ENCODE measurements at regions not wholly inside any gene's neighbourhood (a gene's known extent, or its start where the extent isn't known, plus 50 kb on each side); places are given as distances from the start of the nearest gene placed in this dataset.
"Not testable (repeated sequence)": the region's sequence is repeated elsewhere in the genome, so short reads cannot be mapped to it uniquely, and the experiment has no call there.

- H3K4me2 ChIP-seq (ENCODE audit: low read depth, low read length); H4K5ac ChIP-seq (ENCODE audit: low read depth, low read length); intact Hi-C loops (cut with micrococcal nuclease); H2AFZ ChIP-seq (replicated peaks; ENCODE audit: low read length, poor library complexity); H3K27ac ChIP-seq (ENCODE audit: insufficient read depth, low read length); H2AK5ac ChIP-seq (ENCODE audit: low read depth, low read length); ATAC-seq (ENCODE audit: low read depth); H3K18ac ChIP-seq (ENCODE audit: low read depth, low read length); DNase-seq; H3K4ac ChIP-seq (ENCODE audit: low read depth, low read length); H3K27me3 ChIP-seq (ENCODE audit: control insufficient read depth, insufficient read depth, low read length); in situ Hi-C loops (cut with MboI; ENCODE audit: low sequenced_read_pairs); H3K23ac ChIP-seq (ENCODE audit: low read depth, low read length); H2BK5ac ChIP-seq (ENCODE audit: low read depth, low read length, poor library complexity, severe bottlenecking); dilution Hi-C loops (cut with HindIII; ENCODE audit: low sequenced_read_pairs, unreplicated experiment); H4K91ac ChIP-seq (ENCODE audit: insufficient read depth, low read depth, low read length); POLR2A ChIA-PET (ENCODE audit: unreplicated experiment); H3K9me1 ChIP-seq (ENCODE audit: insufficient read depth, low read length); H3K36me3 ChIP-seq (ENCODE audit: control insufficient read depth, insufficient read depth, low read length); H3K79me1 ChIP-seq (ENCODE audit: low read depth in 1 of 2, low read length in 2 of 2); H2BK15ac ChIP-seq (ENCODE audit: low read depth, low read length); CTCF ChIA-PET; H2AK9ac ChIP-seq (replicated peaks; ENCODE audit: low read depth, low read length, poor library complexity); H3K4me3 ChIP-seq (ENCODE audit: insufficient read depth, low read depth, low read length); H4K20me1 ChIP-seq (ENCODE audit: insufficient read depth, low read length); H3K14ac ChIP-seq (replicated peaks; ENCODE audit: low read depth, low read length); H2BK20ac ChIP-seq (ENCODE audit: low read depth, low read length); H3K9me3 ChIP-seq (ENCODE audit: control insufficient read depth, insufficient read depth, low read length); H3K9ac ChIP-seq (ENCODE audit: low read depth, low read length); H4K8ac ChIP-seq (ENCODE audit: low read depth in 2 of 2, low read length in 2 of 2); H3K56ac ChIP-seq (ENCODE audit: extremely low read depth, insufficient read depth, low read length); H3K4me1 ChIP-seq (ENCODE audit: control insufficient read depth, insufficient read depth, low read length); H2BK120ac ChIP-seq (ENCODE audit: low read depth, low read length); BruUV-seq (replicated peaks): not testable (repeated sequence)
These were observed 177.5 kb downstream of the SPDYE17 start for GRCh38 chr7:76854631-76855030.

- H2BK5ac ChIP-seq (ENCODE audit: low read depth, low read length, poor library complexity, severe bottlenecking); H4K20me1 ChIP-seq (ENCODE audit: insufficient read depth, low read length); H4K91ac ChIP-seq (ENCODE audit: insufficient read depth, low read depth, low read length); intact Hi-C loops (cut with micrococcal nuclease); H2BK20ac ChIP-seq (ENCODE audit: low read depth, low read length); H3K9me1 ChIP-seq (ENCODE audit: insufficient read depth, low read length); H3K79me1 ChIP-seq (ENCODE audit: low read depth in 1 of 2, low read length in 2 of 2); in situ Hi-C loops (cut with MboI; ENCODE audit: low sequenced_read_pairs); H4K8ac ChIP-seq (ENCODE audit: low read depth in 2 of 2, low read length in 2 of 2); dilution Hi-C loops (cut with HindIII; ENCODE audit: low sequenced_read_pairs, unreplicated experiment); H3K9ac ChIP-seq (ENCODE audit: low read depth, low read length); H3K56ac ChIP-seq (ENCODE audit: extremely low read depth, insufficient read depth, low read length); H3K36me3 ChIP-seq (ENCODE audit: control insufficient read depth, insufficient read depth, low read length); CTCF ChIA-PET; H3K4me1 ChIP-seq (ENCODE audit: control insufficient read depth, insufficient read depth, low read length); H4K5ac ChIP-seq (ENCODE audit: low read depth, low read length); H2AFZ ChIP-seq (replicated peaks; ENCODE audit: low read length, poor library complexity); H3K14ac ChIP-seq (replicated peaks; ENCODE audit: low read depth, low read length); H3K18ac ChIP-seq (ENCODE audit: low read depth, low read length); H3K23ac ChIP-seq (ENCODE audit: low read depth, low read length); H3K4ac ChIP-seq (ENCODE audit: low read depth, low read length); H2BK15ac ChIP-seq (ENCODE audit: low read depth, low read length); ATAC-seq (ENCODE audit: low read depth); POLR2A ChIA-PET (ENCODE audit: unreplicated experiment); H3K4me3 ChIP-seq (ENCODE audit: insufficient read depth, low read depth, low read length); H3K27ac ChIP-seq (ENCODE audit: insufficient read depth, low read length); H3K9me3 ChIP-seq (ENCODE audit: control insufficient read depth, insufficient read depth, low read length); H3K4me2 ChIP-seq (ENCODE audit: low read depth, low read length); H2BK120ac ChIP-seq (ENCODE audit: low read depth, low read length); DNase-seq; H2AK9ac ChIP-seq (replicated peaks; ENCODE audit: low read depth, low read length, poor library complexity); H3K27me3 ChIP-seq (ENCODE audit: control insufficient read depth, insufficient read depth, low read length); H2AK5ac ChIP-seq (ENCODE audit: low read depth, low read length); BruUV-seq (replicated peaks): not testable (repeated sequence)
- no CpG with 5 or more reads among the region's 6 CpGs for WGBS, 2 experiments (ENCODE audit: extremely low coverage in 2 of 2, insufficient read length in 1 of 2)
These were observed 179.2 kb downstream of the SPDYE17 start for GRCh38 chr7:76852787-76853584.

All from IMR-90 (cell line).